Upper lobe of left lung (tissue), 4 donors: ENCODE measurements at regions not wholly inside any gene's neighbourhood (a gene's known extent, or its start where the extent isn't known, plus 50 kb on each side); places are given as distances from the start of the nearest gene placed in this dataset.

ENCODE experiments used
- EP300 ChIP-seq, 4 donors: sonication (generic); formaldehyde crosslinking; IDR thresholded peaks; one replicate each; pipeline ENCODE4 v1.5.1; 2017; ENCODE audit warnings: antibody characterized with exemption in 4 of 4, control low read depth in 2 of 4
- POLR2A ChIP-seq, 4 donors: fragments of 450-650 bp; IDR thresholded peaks; one replicate each; pipeline ENCODE4 v1.5.1; 2016 to 2017; ENCODE audit warnings: antibody characterized with exemption in 4 of 4, mild to moderate bottlenecking in 2 of 4
- POLR2AphosphoS5 ChIP-seq, 2 donors: sonication (generic); formaldehyde crosslinking; IDR thresholded peaks; one replicate each; pipeline ENCODE4 v1.5.1; 2017; ENCODE audit warnings: antibody characterized with exemption in 2 of 2
- TF ChIP-seq, protein P1 (sequence below), 6 experiments: fragments of 450-650 bp in 4 of 6; fragments of 200-600 bp in 2 of 6; sonication (generic) in 2 of 6; IDR thresholded peaks; one replicate each; pipeline ENCODE4 v1.5.1; 2016 to 2019; ENCODE audit warnings: antibody characterized with exemption in 6 of 6

- TF ChIP-seq, protein P1, sequence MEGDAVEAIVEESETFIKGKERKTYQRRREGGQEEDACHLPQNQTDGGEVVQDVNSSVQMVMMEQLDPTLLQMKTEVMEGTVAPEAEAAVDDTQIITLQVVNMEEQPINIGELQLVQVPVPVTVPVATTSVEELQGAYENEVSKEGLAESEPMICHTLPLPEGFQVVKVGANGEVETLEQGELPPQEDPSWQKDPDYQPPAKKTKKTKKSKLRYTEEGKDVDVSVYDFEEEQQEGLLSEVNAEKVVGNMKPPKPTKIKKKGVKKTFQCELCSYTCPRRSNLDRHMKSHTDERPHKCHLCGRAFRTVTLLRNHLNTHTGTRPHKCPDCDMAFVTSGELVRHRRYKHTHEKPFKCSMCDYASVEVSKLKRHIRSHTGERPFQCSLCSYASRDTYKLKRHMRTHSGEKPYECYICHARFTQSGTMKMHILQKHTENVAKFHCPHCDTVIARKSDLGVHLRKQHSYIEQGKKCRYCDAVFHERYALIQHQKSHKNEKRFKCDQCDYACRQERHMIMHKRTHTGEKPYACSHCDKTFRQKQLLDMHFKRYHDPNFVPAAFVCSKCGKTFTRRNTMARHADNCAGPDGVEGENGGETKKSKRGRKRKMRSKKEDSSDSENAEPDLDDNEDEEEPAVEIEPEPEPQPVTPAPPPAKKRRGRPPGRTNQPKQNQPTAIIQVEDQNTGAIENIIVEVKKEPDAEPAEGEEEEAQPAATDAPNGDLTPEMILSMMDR (IDR thresholded peaks at IDR 0.05) = no peak
- TF ChIP-seq POLR2AphosphoS5 (IDR thresholded peaks at IDR 0.05) (no peak), POLR2A (IDR thresholded peaks at IDR 0.05) (no peak), EP300 (IDR thresholded peaks at IDR 0.05) (no peak)
Observed at GRCh38 chr12:93174473-93174872, 203.3 kb upstream of the NUDT4 start.
